ENCODE measurements at regions not wholly inside any gene's neighbourhood (a gene's known extent, or its start where the extent isn't known, plus 50 kb on each side); places are given as distances from the start of the nearest gene placed in this dataset.

DNA sequence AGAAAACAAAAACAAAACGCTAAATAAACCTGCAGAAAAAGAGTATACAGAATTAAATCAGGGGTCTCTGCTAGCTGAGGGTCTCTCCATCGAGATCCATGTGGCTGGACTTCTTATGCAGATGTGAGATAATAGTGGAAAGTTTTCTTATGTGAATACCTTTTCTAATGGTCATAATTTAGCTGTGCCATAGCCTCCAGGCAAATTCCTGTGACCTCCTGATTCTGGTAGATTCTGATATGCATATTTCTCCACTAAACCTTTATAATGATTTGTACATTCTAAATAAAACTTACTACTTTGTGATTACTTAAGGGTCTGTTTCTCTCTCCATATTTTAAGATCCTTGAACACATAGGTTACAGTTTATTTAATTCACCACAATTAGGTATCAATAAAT lies 1002.6 kb downstream of the GALC start:
- TF ChIP-seq POLR2A (IDR thresholded peaks at IDR 0.05) (no peak), EP300 (IDR thresholded peaks at IDR 0.05) (no peak)
- TF ChIP-seq, protein P1, sequence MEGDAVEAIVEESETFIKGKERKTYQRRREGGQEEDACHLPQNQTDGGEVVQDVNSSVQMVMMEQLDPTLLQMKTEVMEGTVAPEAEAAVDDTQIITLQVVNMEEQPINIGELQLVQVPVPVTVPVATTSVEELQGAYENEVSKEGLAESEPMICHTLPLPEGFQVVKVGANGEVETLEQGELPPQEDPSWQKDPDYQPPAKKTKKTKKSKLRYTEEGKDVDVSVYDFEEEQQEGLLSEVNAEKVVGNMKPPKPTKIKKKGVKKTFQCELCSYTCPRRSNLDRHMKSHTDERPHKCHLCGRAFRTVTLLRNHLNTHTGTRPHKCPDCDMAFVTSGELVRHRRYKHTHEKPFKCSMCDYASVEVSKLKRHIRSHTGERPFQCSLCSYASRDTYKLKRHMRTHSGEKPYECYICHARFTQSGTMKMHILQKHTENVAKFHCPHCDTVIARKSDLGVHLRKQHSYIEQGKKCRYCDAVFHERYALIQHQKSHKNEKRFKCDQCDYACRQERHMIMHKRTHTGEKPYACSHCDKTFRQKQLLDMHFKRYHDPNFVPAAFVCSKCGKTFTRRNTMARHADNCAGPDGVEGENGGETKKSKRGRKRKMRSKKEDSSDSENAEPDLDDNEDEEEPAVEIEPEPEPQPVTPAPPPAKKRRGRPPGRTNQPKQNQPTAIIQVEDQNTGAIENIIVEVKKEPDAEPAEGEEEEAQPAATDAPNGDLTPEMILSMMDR (IDR thresholded peaks at IDR 0.05), result no peak
- Histone ChIP-seq H3K36me3 (no peaks in the 10 kb centered on the region), H3K27ac (no peak overlapping the region), H3K4me1 (no peaks in the 10 kb centered on the region), H3K4me3 (no peak overlapping the region), H3K27me3 (no peaks in the 10 kb centered on the region), H3K9me3 (peaks cover 0 to 2% (median 0%) of the 10 kb centered on the region in 4 donors)
- no peak for DNase-seq (ENCODE audit: low spot score in 2 of 2)
- WGBS, 2 donors, result 84 to 86% methylated on average over 2 of the region's 2 CpGs

DNA sequence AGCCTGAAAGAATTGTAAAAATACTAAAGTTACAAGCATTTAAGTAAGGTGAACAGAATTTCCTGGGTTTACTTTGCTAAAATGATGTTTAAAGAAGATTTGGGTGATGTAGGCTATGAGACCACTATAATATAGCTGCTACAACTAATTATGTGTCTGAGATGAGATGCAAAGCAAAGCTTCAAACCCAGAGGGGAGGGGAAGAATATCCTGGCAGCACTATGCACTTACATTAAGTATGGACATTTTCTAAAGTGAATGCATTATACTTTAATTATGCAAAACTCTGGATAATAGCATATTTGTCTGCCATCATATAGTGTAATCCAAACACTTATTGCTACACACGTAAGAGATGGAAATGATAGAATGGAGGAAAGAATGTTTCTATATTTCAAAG lies 1003.7 kb downstream of the GALC start:
- Histone ChIP-seq H3K9me3 (peaks cover 0 to 2% (median 0%) of the 10 kb centered on the region in 4 donors), H3K36me3 (no peaks in the 10 kb centered on the region), H3K4me1 (no peaks in the 10 kb centered on the region), H3K4me3 (no peak overlapping the region), H3K27me3 (no peaks in the 10 kb centered on the region), H3K27ac (no peak overlapping the region)
- TF ChIP-seq, protein P1 (IDR thresholded peaks at IDR 0.05), result no peak
- TF ChIP-seq POLR2A (IDR thresholded peaks at IDR 0.05), result no peak
- no peak for TF ChIP-seq EP300 (IDR thresholded peaks at IDR 0.05)
- no peak for DNase-seq (ENCODE audit: low spot score in 2 of 2)
- 48 to 57% methylated on average over 1 of the region's 1 CpG for WGBS, 2 donors

DNA sequence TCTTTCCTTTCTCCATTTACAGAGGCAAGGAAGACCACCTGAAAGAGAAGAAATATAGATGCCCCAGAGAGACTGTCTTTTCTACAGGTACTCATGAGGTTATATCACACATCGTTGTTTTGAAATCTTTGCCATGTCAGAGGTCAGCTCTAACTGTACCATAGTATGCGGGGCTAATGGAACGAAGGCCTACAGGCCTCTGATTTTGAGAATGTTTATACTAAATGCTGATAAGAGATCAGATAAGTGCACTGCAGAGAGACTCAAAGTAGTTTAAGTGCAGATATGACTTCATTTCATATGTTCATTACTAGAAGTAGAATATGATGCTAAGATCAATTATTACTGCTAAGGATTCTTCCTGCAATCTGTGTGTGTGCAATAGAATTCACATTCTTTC lies 1005.0 kb downstream of the GALC start:
- H3K36me3 ChIP-seq, result no peaks in the 10 kb centered on the region
- WGBS, 2 donors, result 77 to 78% methylated on average over 3 of the region's 3 CpGs
- H3K4me1 ChIP-seq, result no peaks in the 10 kb centered on the region
- H3K27me3 ChIP-seq, result no peaks in the 10 kb centered on the region
- no peak for DNase-seq (ENCODE audit: low spot score in 2 of 2)
- H3K9me3 ChIP-seq, result no peaks in the 10 kb centered on the region
- no peak overlapping the region for H3K4me3 ChIP-seq
- TF ChIP-seq POLR2A (IDR thresholded peaks at IDR 0.05) (no peak), EP300 (IDR thresholded peaks at IDR 0.05) (no peak)
- TF ChIP-seq, protein P1 (IDR thresholded peaks at IDR 0.05), result no peak
- no peak overlapping the region for H3K27ac ChIP-seq

DNA sequence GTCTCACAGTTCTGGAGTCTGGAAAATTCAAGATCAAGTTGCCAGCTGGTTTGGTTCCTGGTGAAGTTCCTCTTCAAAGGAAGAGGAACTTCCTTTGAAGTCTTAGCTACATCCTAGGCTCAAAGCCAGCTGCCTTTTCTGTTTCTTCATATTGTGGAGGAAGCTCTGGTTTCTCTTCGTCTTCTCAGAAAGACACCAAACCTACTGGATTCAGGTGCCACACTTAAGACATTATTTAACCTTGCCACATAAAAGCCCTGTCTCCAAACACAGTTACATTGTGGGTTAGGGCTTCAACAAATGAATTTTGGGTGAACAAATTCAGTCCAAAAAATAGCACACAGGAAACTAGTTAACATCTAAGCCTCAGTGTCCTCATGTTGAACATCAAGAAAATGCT lies 1019.8 kb downstream of the GALC start:
- H3K4me3 ChIP-seq, result no peak overlapping the region
- H3K27me3 ChIP-seq, result no peaks in the 10 kb centered on the region
- WGBS, 2 donors, result 79 to 97% methylated on average over 1 of the region's 1 CpG
- H3K36me3 ChIP-seq, result no peaks in the 10 kb centered on the region
- no peak overlapping the region for H3K27ac ChIP-seq
- peaks cover 0 to 25% (median 0%) of the 10 kb centered on the region in 4 donors for H3K9me3 ChIP-seq
- H3K4me1 ChIP-seq, result no peaks in the 10 kb centered on the region
- TF ChIP-seq EP300 (IDR thresholded peaks at IDR 0.05) (no peak), POLR2A (IDR thresholded peaks at IDR 0.05) (no peak)
- TF ChIP-seq, protein P1 (IDR thresholded peaks at IDR 0.05), result no peak
- DNase-seq (ENCODE audit: low spot score in 2 of 2), result no peak

DNA sequence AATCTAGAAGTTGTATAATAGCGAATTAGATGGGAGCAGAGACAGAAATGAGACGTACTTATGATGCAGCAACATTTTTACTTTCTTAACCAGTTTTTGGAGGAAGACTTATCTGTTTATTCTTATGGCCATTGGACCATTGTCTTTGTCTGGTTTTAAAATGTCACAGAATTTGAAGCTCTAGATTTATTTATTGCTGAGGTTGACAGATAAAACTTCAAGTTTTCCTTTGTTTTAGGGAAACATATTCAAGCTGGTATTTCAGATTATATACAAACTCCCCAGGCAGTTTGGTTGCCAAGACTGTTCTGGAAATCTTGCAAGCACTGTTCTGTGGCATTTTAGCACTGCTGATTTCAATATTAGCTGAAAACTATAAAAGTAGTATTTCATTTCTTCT lies 1021.7 kb downstream of the GALC start:
- no peaks in the 10 kb centered on the region for H3K36me3 ChIP-seq
- 70 to 82% methylated on average over 2 of the region's 2 CpGs for WGBS, 2 donors
- no peak for DNase-seq (ENCODE audit: low spot score in 2 of 2)
- TF ChIP-seq, protein P1 (IDR thresholded peaks at IDR 0.05), result no peak
- no peak for TF ChIP-seq POLR2A (IDR thresholded peaks at IDR 0.05)
- TF ChIP-seq EP300 (IDR thresholded peaks at IDR 0.05), result no peak
- peaks cover 0 to 22% (median 0%) of the 10 kb centered on the region in 4 donors for H3K9me3 ChIP-seq
- H3K27me3 ChIP-seq, result no peaks in the 10 kb centered on the region
- no peaks in the 10 kb centered on the region for H3K4me1 ChIP-seq
- no peak overlapping the region for H3K4me3 ChIP-seq
- no peak overlapping the region for H3K27ac ChIP-seq
